Natural killer cell treated with Interleukin-12 subunit alpha and Interleukin-12 subunit beta and Interleukin-15 and Interleukin-18, amount 100 ng/mL, for 72 hours (primary cell): ENCODE measurements at regions not wholly inside any gene's neighbourhood (a gene's known extent, or its start where the extent isn't known, plus 50 kb on each side); places are given as distances from the start of the nearest gene placed in this dataset.

ENCODE experiments used
- ATAC-seq, 2 donors: fragments of 150-1000 bp; cut with Tn5 transposase in 1 of 2; sonication (Bioruptor Pico), chemical (Tn5 transposase) in 1 of 2; 2 replicates each; pipeline ENCODE4 v1.10.0; 2021
- DNase-seq: peaks from one replicate; pipeline ENCODE4 v3.0.0; 2022; ENCODE audit warnings: low spot score
- H3K27ac Mint-ChIP-seq, 2 donors: 1 replicate in 1 of 2; 2 replicates in 1 of 2; pipeline ENCODE4 v1.8.0; 2022; ENCODE audit warnings: mixed read lengths in 2 of 2, mild to moderate bottlenecking in 1 of 2, moderate library complexity in 1 of 2
- H3K27me3 Mint-ChIP-seq, 2 donors: 1 replicate in 1 of 2; 2 replicates in 1 of 2; pipeline ENCODE4 v1.8.0; 2022; ENCODE audit warnings: mixed read lengths in 2 of 2
- H3K36me3 Mint-ChIP-seq: one replicate; pipeline ENCODE4 v1.8.0; 2022; ENCODE audit warnings: mixed read lengths
- H3K4me1 Mint-ChIP-seq, 2 donors: 1 replicate in 1 of 2; 2 replicates in 1 of 2; pipeline ENCODE4 v1.8.0; 2022; ENCODE audit warnings: low read depth in 2 of 2, mixed read lengths in 2 of 2, mild to moderate bottlenecking in 1 of 2
- H3K4me3 Mint-ChIP-seq: one replicate; pipeline ENCODE4 v1.8.0; 2022; ENCODE audit warnings: mixed read lengths
- H3K9me3 Mint-ChIP-seq: 2 replicates; pipeline ENCODE4 v1.8.0; 2022; ENCODE audit warnings: mixed read lengths

- Mint-ChIP-seq H3K4me3 (no peak overlapping the region), H3K36me3 (no peaks in the 10 kb centered on the region), H3K27ac (no peak overlapping the region), H3K27me3 (peaks cover 2 to 7% of the 10 kb centered on the region in 2 donors), H3K4me1 (peaks cover 0 to under 1% of the 10 kb centered on the region in 2 donors), H3K9me3 (no peaks in the 10 kb centered on the region)
- DNase-seq (no peak), ATAC-seq (no peak)
Measured at GRCh38 chr13:50589651-50590054, 253.8 kb downstream of the DLEU7 start.

GRCh38 chr13:50592412-50593155 is 250.9 kb downstream of the DLEU7 start:
- H3K27ac Mint-ChIP-seq: no peak overlapping the region
- DNase-seq: no peak
- H3K4me1 Mint-ChIP-seq: peaks cover 0 to 3% of the 10 kb centered on the region in 2 donors
- ATAC-seq: no peak
- H3K27me3 Mint-ChIP-seq: peaks cover 0 to 7% of the 10 kb centered on the region in 2 donors
- H3K9me3 Mint-ChIP-seq: no peaks in the 10 kb centered on the region
- H3K4me3 Mint-ChIP-seq: no peak overlapping the region
- H3K36me3 Mint-ChIP-seq: no peaks in the 10 kb centered on the region

- Mint-ChIP-seq H3K36me3 (no peaks in the 10 kb centered on the region), H3K4me1 (peaks cover 0 to 3% of the 10 kb centered on the region in 2 donors), H3K27ac (no peak overlapping the region), H3K9me3 (no peaks in the 10 kb centered on the region), H3K27me3 (peaks cover 0 to 10% of the 10 kb centered on the region in 2 donors), H3K4me3 (no peak overlapping the region)
- no peak for DNase-seq
- no peak for ATAC-seq
Measured at GRCh38 chr13:50593207-50593606, 250.3 kb downstream of the DLEU7 start.

GRCh38 chr13:50594276-50595051 is 249.0 kb downstream of the DLEU7 start:
- H3K9me3 Mint-ChIP-seq: no peaks in the 10 kb centered on the region
- H3K4me1 Mint-ChIP-seq: peaks cover 0 to 3% of the 10 kb centered on the region in 2 donors
- ATAC-seq: no peak
- H3K27ac Mint-ChIP-seq: peak overlapping the region in 1 of 2 donors; percentile 69
- peaks cover 0 to 14% of the 10 kb centered on the region in 2 donors for H3K27me3 Mint-ChIP-seq
- no peak for DNase-seq
- H3K4me3 Mint-ChIP-seq: no peak overlapping the region
- no peaks in the 10 kb centered on the region for H3K36me3 Mint-ChIP-seq

GRCh38 chr13:50595196-50595595 is 248.3 kb downstream of the DLEU7 start:
- DNase-seq (no peak), ATAC-seq (no peak)
- Mint-ChIP-seq H3K36me3 (no peaks in the 10 kb centered on the region), H3K27me3 (peaks cover 0 to 15% of the 10 kb centered on the region in 2 donors), H3K9me3 (no peaks in the 10 kb centered on the region), H3K4me1 (peaks cover 0 to 3% of the 10 kb centered on the region in 2 donors), H3K4me3 (no peak overlapping the region), H3K27ac (peak overlapping the region in 1 of 2 donors; percentile 69)

GRCh38 chr13:50596156-50596555 is 247.3 kb downstream of the DLEU7 start:
- Mint-ChIP-seq H3K4me1 (peaks cover 0 to 3% of the 10 kb centered on the region in 2 donors), H3K27ac (no peak overlapping the region)

GRCh38 chr13:50596776-50597203 is 246.7 kb downstream of the DLEU7 start:
- Mint-ChIP-seq H3K27me3 (peaks cover 0 to 14% of the 10 kb centered on the region in 2 donors), H3K27ac (no peak overlapping the region), H3K4me1 (peaks cover 0 to 3% of the 10 kb centered on the region in 2 donors), H3K4me3 (no peak overlapping the region), H3K9me3 (no peaks in the 10 kb centered on the region), H3K36me3 (no peaks in the 10 kb centered on the region)
- DNase-seq: no peak
- ATAC-seq: no peak

More at GRCh38 chr13:50596156-50596555, 247.3 kb downstream of the DLEU7 start:
- peaks cover 0 to 14% of the 10 kb centered on the region in 2 donors for H3K27me3 Mint-ChIP-seq
- no peak overlapping the region for H3K4me3 Mint-ChIP-seq
- DNase-seq (no peak), ATAC-seq (peak in 1 of 2 donors; percentile 32)
- no peaks in the 10 kb centered on the region for H3K9me3 Mint-ChIP-seq
- H3K36me3 Mint-ChIP-seq: no peaks in the 10 kb centered on the region

GRCh38 chr13:50598338-50598737 is 245.2 kb downstream of the DLEU7 start:
- peaks cover 0 to 14% of the 10 kb centered on the region in 2 donors for H3K27me3 Mint-ChIP-seq
- H3K9me3 Mint-ChIP-seq: no peaks in the 10 kb centered on the region
- no peak for ATAC-seq
- H3K27ac Mint-ChIP-seq: no peak overlapping the region
- DNase-seq: no peak
- peaks cover 0 to 3% of the 10 kb centered on the region in 2 donors for H3K4me1 Mint-ChIP-seq
- no peaks in the 10 kb centered on the region for H3K36me3 Mint-ChIP-seq
- H3K4me3 Mint-ChIP-seq: no peak overlapping the region

- peaks cover 0 to 16% of the 10 kb centered on the region in 2 donors for H3K27me3 Mint-ChIP-seq
- peaks cover 0 to 3% of the 10 kb centered on the region in 2 donors for H3K4me1 Mint-ChIP-seq
- DNase-seq (no peak), ATAC-seq (no peak)
- no peaks in the 10 kb centered on the region for H3K36me3 Mint-ChIP-seq
- no peaks in the 10 kb centered on the region for H3K9me3 Mint-ChIP-seq
- no peak overlapping the region for H3K27ac Mint-ChIP-seq
- H3K4me3 Mint-ChIP-seq: no peak overlapping the region
Measured at GRCh38 chr13:50599046-50599445, 244.4 kb downstream of the DLEU7 start.

GRCh38 chr13:50599927-50600326 is 243.6 kb downstream of the DLEU7 start:
- Mint-ChIP-seq H3K9me3 (no peaks in the 10 kb centered on the region), H3K27ac (no peak overlapping the region)

GRCh38 chr13:50608370-50608769 is 235.1 kb downstream of the DLEU7 start:
- Mint-ChIP-seq H3K4me1 (no peaks in the 10 kb centered on the region), H3K27me3 (peaks cover 19 to 23% of the 10 kb centered on the region in 2 donors), H3K9me3 (no peaks in the 10 kb centered on the region), H3K27ac (no peak overlapping the region), H3K36me3 (no peaks in the 10 kb centered on the region), H3K4me3 (no peak overlapping the region)
- DNase-seq (no peak), ATAC-seq (no peak)

More at GRCh38 chr13:50599927-50600326, 243.6 kb downstream of the DLEU7 start:
- Mint-ChIP-seq H3K4me1 (no peaks in the 10 kb centered on the region), H3K36me3 (no peaks in the 10 kb centered on the region), H3K4me3 (no peak overlapping the region), H3K27me3 (peaks cover 0 to 16% of the 10 kb centered on the region in 2 donors)
- no peak for ATAC-seq
- DNase-seq: no peak

GRCh38 chr13:50609011-50609410 is 234.5 kb downstream of the DLEU7 start:
- H3K4me3 Mint-ChIP-seq: no peak overlapping the region
- no peaks in the 10 kb centered on the region for H3K4me1 Mint-ChIP-seq
- H3K36me3 Mint-ChIP-seq: no peaks in the 10 kb centered on the region
- DNase-seq (no peak), ATAC-seq (no peak)
- H3K9me3 Mint-ChIP-seq: no peaks in the 10 kb centered on the region
- H3K27me3 Mint-ChIP-seq: peaks cover 17 to 23% of the 10 kb centered on the region in 2 donors
- H3K27ac Mint-ChIP-seq: no peak overlapping the region

GRCh38 chr13:50610238-50610637 is 233.3 kb downstream of the DLEU7 start:
- Mint-ChIP-seq H3K4me1 (no peaks in the 10 kb centered on the region), H3K4me3 (no peak overlapping the region), H3K27ac (no peak overlapping the region), H3K9me3 (no peaks in the 10 kb centered on the region), H3K27me3 (peaks cover 17 to 23% of the 10 kb centered on the region in 2 donors), H3K36me3 (no peaks in the 10 kb centered on the region)
- ATAC-seq: peak in 1 of 2 donors; percentile 49
- DNase-seq: no peak
